Activated CD8-positive, alpha-beta memory T cell treated with anti-CD3 and anti-CD28 coated beads for 24 hours (primary cell): ENCODE measurements at regions not wholly inside any gene's neighbourhood (a gene's known extent, or its start where the extent isn't known, plus 50 kb on each side); places are given as distances from the start of the nearest gene placed in this dataset.

Source experiments
- DNase-seq: peaks from one replicate; pipeline ENCODE4 v3.0.0-alpha.2; 2020

GRCh38 chr2:22812065-22812680, 572.8 kb upstream of the KLHL29 start:
- DNase-seq, result no peak

DNA sequence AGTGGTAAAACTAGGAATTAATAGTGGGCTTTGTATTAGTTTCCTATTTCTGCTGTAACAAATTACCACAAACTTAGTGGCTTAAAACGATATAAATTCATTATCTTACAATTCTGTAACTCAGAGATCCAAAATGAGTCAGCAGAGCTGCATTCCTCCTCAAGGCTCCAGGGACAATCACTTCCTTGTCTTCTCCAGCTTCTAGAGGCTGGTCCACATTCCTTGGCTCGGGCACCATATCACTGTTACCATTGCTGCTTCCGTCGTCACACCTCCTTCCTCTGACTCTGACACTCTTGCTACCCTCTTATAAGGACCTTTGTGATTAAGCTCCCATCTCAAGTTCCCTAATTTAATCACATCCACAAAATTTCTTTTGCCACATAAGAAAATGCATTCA, 567.8 kb upstream of the KLHL29 start:
- no peak for DNase-seq

- no peak for DNase-seq
Observed at GRCh38 chr2:22821458-22821857, 563.5 kb upstream of the KLHL29 start.

DNA sequence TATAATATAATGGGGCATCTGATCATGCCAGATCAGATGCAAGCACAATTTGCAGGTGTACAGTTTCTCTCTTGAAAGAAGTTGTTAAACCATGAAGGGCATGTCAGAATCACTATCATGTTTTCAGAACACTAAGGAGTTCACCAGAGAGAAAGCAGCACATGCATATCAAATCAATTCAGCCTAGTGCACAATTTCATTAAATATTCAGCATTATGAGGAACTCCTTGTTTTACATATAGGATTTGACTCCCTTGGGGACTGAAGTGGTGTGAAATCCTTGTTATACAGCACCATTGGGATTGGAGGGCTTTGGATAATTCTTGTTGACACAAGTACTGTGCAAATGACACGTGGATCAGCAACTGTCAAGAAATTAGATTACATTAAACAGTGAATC, 562.1 kb upstream of the KLHL29 start:
- DNase-seq, result no peak

GRCh38 chr2:22824618-22825017, 560.4 kb upstream of the KLHL29 start:
- DNase-seq, result no peak

DNA sequence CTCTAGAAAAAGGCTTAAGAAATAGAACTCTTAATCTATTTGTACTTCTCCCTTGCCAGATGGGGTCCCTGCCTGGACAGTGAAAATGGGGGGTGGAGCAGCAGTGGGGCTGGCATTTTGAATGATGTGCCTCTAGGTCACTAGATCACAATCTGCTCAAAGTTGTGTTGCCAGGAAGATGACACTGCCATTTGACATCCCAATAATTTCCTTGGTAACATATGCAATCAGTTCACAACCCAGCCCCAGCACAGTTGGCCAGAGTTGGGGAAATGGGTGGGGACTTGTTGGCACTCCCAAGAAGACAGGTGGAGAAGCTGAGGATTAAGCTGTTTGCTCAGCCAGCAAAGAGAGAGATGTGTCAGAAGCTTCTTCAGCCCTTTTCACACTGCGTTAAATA, 558.3 kb upstream of the KLHL29 start:
- DNase-seq, result no peak

- no peak for DNase-seq
Observed at GRCh38 chr2:22829791-22830190, 555.2 kb upstream of the KLHL29 start.

DNA sequence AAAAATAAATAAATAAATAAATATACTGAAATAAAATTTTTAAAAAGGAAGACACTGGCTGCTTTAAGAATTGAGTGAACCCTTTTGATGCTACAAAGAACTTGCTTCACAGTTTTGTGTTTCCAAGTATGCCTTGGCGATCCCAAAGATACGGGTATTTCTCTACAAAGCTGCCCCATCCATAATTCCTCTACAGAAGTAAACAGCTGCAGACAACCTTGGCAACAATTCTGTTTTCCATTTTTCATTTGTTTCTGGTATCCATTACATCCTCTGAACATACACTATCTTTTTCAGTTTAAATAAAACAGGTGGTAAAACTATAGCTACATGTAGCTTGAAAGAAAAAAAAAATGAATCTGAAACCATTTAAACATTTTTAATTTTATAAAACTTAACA, 552.8 kb upstream of the KLHL29 start:
- DNase-seq, result no peak

GRCh38 chr2:22838461-22838860, 546.5 kb upstream of the KLHL29 start:
- no peak for DNase-seq

GRCh38 chr2:22842205-22842869, 542.6 kb upstream of the KLHL29 start:
- DNase-seq, result no peak

GRCh38 chr2:22843919-22844537, 541.0 kb upstream of the KLHL29 start:
- DNase-seq, result no peak

- no peak for DNase-seq
Observed at GRCh38 chr2:22850310-22850709, 534.7 kb upstream of the KLHL29 start.

GRCh38 chr2:22854588-22854987, 530.4 kb upstream of the KLHL29 start:
- DNase-seq, result no peak

GRCh38 chr2:22855081-22855480, 529.9 kb upstream of the KLHL29 start:
- no peak for DNase-seq

- no peak for DNase-seq
Observed at GRCh38 chr2:22855761-22856184, 529.2 kb upstream of the KLHL29 start.

DNA sequence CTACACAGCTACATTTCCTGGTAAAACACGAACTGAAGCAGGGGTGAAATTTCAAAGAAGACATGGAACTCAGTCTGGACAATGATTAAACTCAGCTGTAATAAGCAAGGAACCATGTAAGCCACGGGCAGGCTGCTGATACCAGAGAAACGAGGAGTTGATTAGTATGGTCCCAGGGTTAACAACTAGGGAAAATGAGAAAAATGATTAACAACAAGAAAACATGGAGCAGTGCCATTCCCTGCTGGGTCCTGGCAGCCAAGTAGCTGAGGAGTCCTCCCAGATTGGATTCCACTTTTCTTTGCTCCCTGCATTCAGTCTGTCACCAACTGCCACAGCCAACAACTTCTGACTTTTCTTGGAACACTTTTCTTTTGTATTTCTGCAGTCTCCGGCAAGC, 517.0 kb upstream of the KLHL29 start:
- DNase-seq, result no peak

- no peak for DNase-seq
Observed at GRCh38 chr2:22878121-22878520, 506.9 kb upstream of the KLHL29 start.

DNA sequence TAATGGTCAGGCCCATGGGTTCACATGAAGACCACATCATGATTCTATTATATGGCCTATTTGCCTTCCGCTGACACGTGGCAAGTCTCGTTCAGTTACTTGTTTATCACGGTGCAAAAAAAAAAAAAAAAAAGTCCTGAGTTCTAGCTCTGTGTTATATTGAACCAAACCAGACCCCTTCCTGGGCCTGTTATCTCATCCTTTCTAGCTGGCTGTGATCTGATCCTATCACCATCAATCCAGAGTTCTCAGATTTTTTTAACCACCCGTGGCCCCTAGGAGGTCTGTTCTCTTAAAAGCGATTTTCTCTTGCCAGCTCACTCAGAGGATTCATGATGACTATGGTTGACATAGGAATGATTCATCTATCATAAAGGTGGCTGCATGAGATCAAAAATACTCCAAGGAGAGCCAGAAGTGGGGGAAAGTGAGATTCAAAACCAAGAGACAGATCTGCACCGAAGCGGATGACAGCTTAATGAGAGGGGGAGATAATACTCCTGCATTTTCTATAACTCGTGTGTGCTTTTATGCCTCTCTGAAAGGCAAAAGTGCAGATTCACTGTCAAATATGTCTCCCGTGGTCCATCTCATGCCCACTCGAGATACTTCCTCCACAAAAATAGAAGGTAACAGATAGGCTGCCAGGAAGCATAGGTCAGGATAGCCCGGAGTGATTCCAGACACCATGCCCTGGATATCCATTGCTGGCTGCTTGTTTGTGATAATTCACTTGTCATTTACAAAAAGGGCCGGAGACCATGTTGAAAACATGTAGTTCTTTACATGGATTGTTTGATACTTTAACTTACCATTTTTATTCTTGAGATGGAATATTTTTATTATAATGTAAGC, 505.7 kb upstream of the KLHL29 start:
- DNase-seq, result no peak

DNA sequence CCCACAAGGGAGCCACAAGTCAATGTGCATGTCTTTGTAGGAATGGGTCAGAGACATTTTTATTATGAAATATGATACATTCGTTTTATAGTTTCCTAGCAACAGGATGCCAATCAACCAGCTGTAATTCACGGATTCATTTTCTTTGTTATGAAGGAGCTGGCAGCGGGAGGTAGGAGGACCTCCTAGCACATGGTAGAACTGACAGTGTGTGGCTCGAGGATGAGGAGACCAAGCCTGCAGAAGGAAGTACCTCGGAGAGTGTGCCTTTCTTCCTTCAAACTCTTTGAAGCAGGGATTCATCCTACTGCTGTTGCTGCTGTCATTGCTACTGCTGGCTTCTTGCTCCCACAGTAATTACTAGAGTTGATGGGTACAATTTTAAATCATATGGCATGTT, 504.8 kb upstream of the KLHL29 start:
- no peak for DNase-seq

- no peak for DNase-seq
Observed at GRCh38 chr2:22882011-22882410, 503.0 kb upstream of the KLHL29 start.

GRCh38 chr2:22882643-22883042, 502.3 kb upstream of the KLHL29 start:
- no peak for DNase-seq

- no peak for DNase-seq
Observed at GRCh38 chr2:22883054-22883453, 501.9 kb upstream of the KLHL29 start.

DNA sequence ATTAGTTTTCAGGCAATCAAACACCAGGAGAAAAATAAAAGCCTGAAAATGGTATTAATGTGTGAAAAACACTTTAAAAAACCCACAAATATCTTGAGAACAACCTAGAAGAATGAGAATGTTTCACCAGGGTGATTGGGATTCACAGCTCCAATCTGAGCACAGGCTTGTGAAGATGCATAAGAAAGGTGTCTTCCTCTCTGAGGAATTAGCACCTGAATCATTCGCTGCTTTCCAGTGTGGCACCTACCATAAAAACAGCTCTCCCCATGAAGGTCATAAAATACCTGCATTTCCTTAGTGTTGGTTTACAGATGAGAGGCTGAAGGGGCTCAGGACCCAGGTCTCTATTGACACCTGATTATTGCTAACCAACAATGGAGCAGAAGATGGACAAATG, 499.7 kb upstream of the KLHL29 start:
- DNase-seq, result no peak

DNA sequence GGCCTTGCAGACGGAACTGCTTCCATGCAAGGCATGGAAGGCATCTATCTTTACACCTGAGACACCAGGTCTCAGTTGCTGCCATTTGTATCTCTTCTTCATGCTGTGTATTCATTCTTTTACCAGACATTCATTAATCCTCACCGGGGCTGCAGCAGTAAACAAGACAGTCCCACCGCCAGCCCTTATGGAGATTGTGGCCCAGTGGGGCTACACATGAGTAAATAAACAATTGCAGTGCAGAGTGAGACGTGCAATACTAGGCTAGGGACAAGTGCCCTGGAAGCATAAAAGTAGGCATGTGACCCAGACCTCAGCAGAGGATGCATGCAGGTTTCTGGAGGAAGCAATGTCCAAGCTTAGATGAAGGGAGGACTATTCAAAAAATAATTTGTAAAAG, 497.6 kb upstream of the KLHL29 start:
- no peak for DNase-seq
